Mesodermal cell (in vitro differentiated cells): ENCODE measurements at regions not wholly inside any gene's neighbourhood (a gene's known extent, or its start where the extent isn't known, plus 50 kb on each side); places are given as distances from the start of the nearest gene placed in this dataset.
"Not testable (repeated sequence)": the region's sequence is repeated elsewhere in the genome, so short reads cannot be mapped to it uniquely, and the experiment has no call there.

Experiments used
- H3K27ac ChIP-seq: 2 replicates; pipeline ENCODE4 v1.7.0; 2013; ENCODE audit warnings: mild to moderate bottlenecking, low read depth, low read length, moderate library complexity; ENCODE audit not compliant: severe bottlenecking
- H3K36me3 ChIP-seq: 2 replicates; pipeline ENCODE4 v1.7.1; 2013; ENCODE audit warnings: mild to moderate bottlenecking, low read length, moderate library complexity; ENCODE audit not compliant: control insufficient read depth, insufficient read depth
- H3K4me1 ChIP-seq: one replicate; pipeline ENCODE4 v1.7.1; 2013; ENCODE audit warnings: mild to moderate bottlenecking, low read length; ENCODE audit not compliant: insufficient read depth, control insufficient read depth, poor library complexity, severe bottlenecking
- H3K4me3 ChIP-seq: 2 replicates; pipeline ENCODE4 v1.7.0; 2013; ENCODE audit warnings: low read length, control low read depth, mild to moderate bottlenecking; ENCODE audit not compliant: insufficient read depth, poor library complexity, severe bottlenecking; ENCODE audit errors: extremely low read depth
- H3K9me3 ChIP-seq: 2 replicates; pipeline ENCODE4 v1.7.1; 2013; ENCODE audit warnings: mild to moderate bottlenecking, low read length, moderate library complexity; ENCODE audit not compliant: control insufficient read depth
- WGBS, 2 experiments: methylation state at CpG; one replicate each; pipeline ENCODE4 v1.1.5; 2013; ENCODE audit warnings: missing lambda C conversion rate in 2 of 2; ENCODE audit not compliant: insufficient coverage in 2 of 2; 5-methylcytosine and 5-hydroxymethylcytosine counted together

GRCh38 chr21:27768046-27768637 is 801.3 kb upstream of the ADAMTS5 start:
- not testable (repeated sequence) for H3K4me1 ChIP-seq, H3K4me3 ChIP-seq, H3K27ac ChIP-seq, H3K9me3 ChIP-seq, H3K36me3 ChIP-seq
- WGBS, 2 experiments, result 100% methylated on average over 1 of the region's 5 CpGs; no CpG with 5 or more reads in 1 of the 2 experiments

- Histone ChIP-seq H3K4me3 (no peak overlapping the region), H3K27ac (no peak overlapping the region), H3K36me3 (no peaks in the 10 kb centered on the region), H3K4me1 (no peaks in the 10 kb centered on the region), H3K9me3 (no peaks in the 10 kb centered on the region)
- WGBS, 2 experiments, result no CpG with 5 or more reads among the region's 1 CpG
These were observed 797.2 kb upstream of the ADAMTS5 start for GRCh38 chr21:27764056-27764455.

GRCh38 chr21:27761623-27762022 is 794.7 kb upstream of the ADAMTS5 start:
- Histone ChIP-seq H3K4me1 (no peaks in the 10 kb centered on the region), H3K4me3 (no peak overlapping the region), H3K27ac (no peak overlapping the region), H3K9me3 (no peaks in the 10 kb centered on the region), H3K36me3 (no peaks in the 10 kb centered on the region)
- WGBS, 2 experiments, result 50 to 55% methylated on average over 1 of the region's 1 CpG

- H3K36me3 ChIP-seq, result no peaks in the 10 kb centered on the region
- H3K4me1 ChIP-seq, result no peaks in the 10 kb centered on the region
- no peaks in the 10 kb centered on the region for H3K9me3 ChIP-seq
- no peak overlapping the region for H3K4me3 ChIP-seq
- no peak overlapping the region for H3K27ac ChIP-seq
These were observed 792.9 kb upstream of the ADAMTS5 start for GRCh38 chr21:27759820-27760219.

GRCh38 chr21:27759091-27759659 is 792.3 kb upstream of the ADAMTS5 start:
- 82 to 86% methylated on average over 9 to 11 of the region's 11 CpGs for WGBS, 2 experiments
- Histone ChIP-seq H3K4me3 (no peak overlapping the region), H3K4me1 (no peaks in the 10 kb centered on the region)

GRCh38 chr21:27756191-27756590 is 789.3 kb upstream of the ADAMTS5 start:
- no peaks in the 10 kb centered on the region for H3K36me3 ChIP-seq
- H3K4me1 ChIP-seq, result no peaks in the 10 kb centered on the region
- 100% methylated on average over 1 of the region's 2 CpGs; no CpG with 5 or more reads in 1 of the 2 experiments for whole genome bisulfite sequencing, 2 experiments
- no peak overlapping the region for H3K4me3 ChIP-seq
- H3K9me3 ChIP-seq, result no peaks in the 10 kb centered on the region
- H3K27ac ChIP-seq, result no peak overlapping the region

More at GRCh38 chr21:27759091-27759659, 792.3 kb upstream of the ADAMTS5 start:
- Histone ChIP-seq H3K9me3 (no peaks in the 10 kb centered on the region), H3K27ac (no peak overlapping the region), H3K36me3 (no peaks in the 10 kb centered on the region)

GRCh38 chr21:27743971-27744564 is 777.2 kb upstream of the ADAMTS5 start:
- Histone ChIP-seq H3K36me3 (no peaks in the 10 kb centered on the region), H3K4me3 (no peak overlapping the region), H3K4me1 (no peaks in the 10 kb centered on the region), H3K9me3 (no peaks in the 10 kb centered on the region), H3K27ac (no peak overlapping the region)
- 86 to 96% methylated on average over 6 to 7 of the region's 7 CpGs for WGBS, 2 experiments

GRCh38 chr21:27741736-27742135 is 774.8 kb upstream of the ADAMTS5 start:
- Histone ChIP-seq H3K9me3 (peaks cover 2% of the 10 kb centered on the region), H3K36me3 (no peaks in the 10 kb centered on the region), H3K4me1 (no peaks in the 10 kb centered on the region), H3K27ac (no peak overlapping the region), H3K4me3 (no peak overlapping the region)
- WGBS, 2 experiments, result no CpG with 5 or more reads among the region's 2 CpGs

- peaks cover 2% of the 10 kb centered on the region for H3K9me3 ChIP-seq
- no peak overlapping the region for H3K27ac ChIP-seq
- no peaks in the 10 kb centered on the region for H3K4me1 ChIP-seq
- H3K4me3 ChIP-seq, result no peak overlapping the region
- no peaks in the 10 kb centered on the region for H3K36me3 ChIP-seq
- WGBS, 2 experiments, result 90 to 100% methylated on average over 3 to 4 of the region's 5 CpGs
These were observed 773.2 kb upstream of the ADAMTS5 start for GRCh38 chr21:27740084-27740483.

- Histone ChIP-seq H3K36me3 (no peaks in the 10 kb centered on the region), H3K4me3 (no peak overlapping the region), H3K9me3 (peaks cover 2% of the 10 kb centered on the region), H3K4me1 (no peaks in the 10 kb centered on the region), H3K27ac (no peak overlapping the region)
- WGBS, 2 experiments, result no CpG with 5 or more reads among the region's 1 CpG
These were observed 772.3 kb upstream of the ADAMTS5 start for GRCh38 chr21:27739187-27739586.

- Histone ChIP-seq H3K4me3 (no peak overlapping the region), H3K9me3 (peaks cover 2% of the 10 kb centered on the region), H3K27ac (no peak overlapping the region), H3K36me3 (no peaks in the 10 kb centered on the region), H3K4me1 (no peaks in the 10 kb centered on the region)
- WGBS, 2 experiments, result 69 to 97% methylated on average over 2 of the region's 3 CpGs
These were observed 768.8 kb upstream of the ADAMTS5 start for GRCh38 chr21:27735699-27736098.
